Testis (tissue), 2 donors: ENCODE measurements at regions not wholly inside any gene's neighbourhood (a gene's known extent, or its start where the extent isn't known, plus 50 kb on each side); places are given as distances from the start of the nearest gene placed in this dataset.

Source experiments
- POLR2A ChIP-seq: fragments of 450-650 bp; IDR thresholded peaks from one replicate; pipeline ENCODE4 v1.6.1; 2017; ENCODE audit warnings: antibody characterized with exemption, mild to moderate bottlenecking, moderate library complexity
- TF ChIP-seq, protein P1 (sequence below), 3 experiments: fragments of 450-650 bp in 2 of 3; fragments of 200-600 bp in 1 of 3; sonication (generic) in 1 of 3; IDR thresholded peaks; one replicate each; pipeline ENCODE4 v1.5.1; 2016 to 2019; ENCODE audit warnings: antibody characterized with exemption in 3 of 3, mild to moderate bottlenecking in 2 of 3, moderate library complexity in 1 of 3

DNA sequence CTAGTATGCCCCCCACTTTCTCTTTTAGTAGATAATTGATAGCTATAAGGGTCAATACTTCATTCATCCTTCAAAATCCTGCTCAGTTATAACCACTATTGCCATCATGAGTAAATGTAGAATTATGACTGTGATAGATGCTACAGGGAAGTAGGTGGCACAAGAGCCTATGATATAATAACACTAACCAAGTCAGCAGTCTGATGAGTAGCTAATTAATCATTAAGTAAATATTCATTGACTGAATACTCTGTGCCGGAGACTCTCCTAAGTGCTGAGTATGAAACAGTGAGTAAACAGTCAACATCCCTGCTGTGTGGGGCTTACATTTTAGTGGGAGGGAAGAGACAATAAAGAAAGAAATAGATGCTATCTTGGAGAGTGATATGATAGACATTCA lies 430.3 kb upstream of the ZNF462 start:
- TF ChIP-seq, protein P1, sequence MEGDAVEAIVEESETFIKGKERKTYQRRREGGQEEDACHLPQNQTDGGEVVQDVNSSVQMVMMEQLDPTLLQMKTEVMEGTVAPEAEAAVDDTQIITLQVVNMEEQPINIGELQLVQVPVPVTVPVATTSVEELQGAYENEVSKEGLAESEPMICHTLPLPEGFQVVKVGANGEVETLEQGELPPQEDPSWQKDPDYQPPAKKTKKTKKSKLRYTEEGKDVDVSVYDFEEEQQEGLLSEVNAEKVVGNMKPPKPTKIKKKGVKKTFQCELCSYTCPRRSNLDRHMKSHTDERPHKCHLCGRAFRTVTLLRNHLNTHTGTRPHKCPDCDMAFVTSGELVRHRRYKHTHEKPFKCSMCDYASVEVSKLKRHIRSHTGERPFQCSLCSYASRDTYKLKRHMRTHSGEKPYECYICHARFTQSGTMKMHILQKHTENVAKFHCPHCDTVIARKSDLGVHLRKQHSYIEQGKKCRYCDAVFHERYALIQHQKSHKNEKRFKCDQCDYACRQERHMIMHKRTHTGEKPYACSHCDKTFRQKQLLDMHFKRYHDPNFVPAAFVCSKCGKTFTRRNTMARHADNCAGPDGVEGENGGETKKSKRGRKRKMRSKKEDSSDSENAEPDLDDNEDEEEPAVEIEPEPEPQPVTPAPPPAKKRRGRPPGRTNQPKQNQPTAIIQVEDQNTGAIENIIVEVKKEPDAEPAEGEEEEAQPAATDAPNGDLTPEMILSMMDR (IDR thresholded peaks at IDR 0.05): no peak
- TF ChIP-seq POLR2A: no peak
